ENCODE measurements at regions not wholly inside any gene's neighbourhood (a gene's known extent, or its start where the extent isn't known, plus 50 kb on each side); places are given as distances from the start of the nearest gene placed in this dataset.

DNA sequence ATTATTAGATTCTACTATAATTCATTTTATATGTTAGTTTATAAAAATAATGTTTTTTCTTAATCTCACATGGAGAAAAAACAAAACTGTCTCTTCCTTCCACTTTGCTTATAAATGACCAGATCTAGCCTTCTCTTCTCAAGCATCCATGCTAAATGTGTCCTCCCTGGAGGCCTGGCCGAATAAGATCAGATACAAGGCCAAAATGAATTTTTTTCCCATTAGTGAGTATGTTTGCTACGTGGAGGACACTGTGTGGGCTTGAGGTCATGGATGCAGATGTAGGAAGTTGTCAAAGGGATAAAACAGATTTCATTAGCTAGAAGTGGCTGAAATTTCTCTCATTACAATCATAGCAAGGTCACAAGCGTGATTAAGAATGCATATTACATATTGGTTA is 1244.9 kb upstream of the SEL1L start:
- Histone ChIP-seq H3K27ac (no peak overlapping the region), H3K4me3 (no peak overlapping the region), H3K36me3 (replicated peaks in 1 of 2) (no peaks in the 10 kb centered on the region), H3K9me3 (replicated peaks in 1 of 3) (no peaks in the 10 kb centered on the region), H3K4me1 (replicated peaks in 1 of 2) (no peaks in the 10 kb centered on the region), H3K27me3 (no peaks in the 10 kb centered on the region)
- no peak for DNase-seq
- intact Hi-C loops (cut with DNase I), result no loop called here
- 51 to 73% (median 59%) methylated on average over 3 of the region's 3 CpGs for WGBS, 4 donors
- TF ChIP-seq, protein P1, sequence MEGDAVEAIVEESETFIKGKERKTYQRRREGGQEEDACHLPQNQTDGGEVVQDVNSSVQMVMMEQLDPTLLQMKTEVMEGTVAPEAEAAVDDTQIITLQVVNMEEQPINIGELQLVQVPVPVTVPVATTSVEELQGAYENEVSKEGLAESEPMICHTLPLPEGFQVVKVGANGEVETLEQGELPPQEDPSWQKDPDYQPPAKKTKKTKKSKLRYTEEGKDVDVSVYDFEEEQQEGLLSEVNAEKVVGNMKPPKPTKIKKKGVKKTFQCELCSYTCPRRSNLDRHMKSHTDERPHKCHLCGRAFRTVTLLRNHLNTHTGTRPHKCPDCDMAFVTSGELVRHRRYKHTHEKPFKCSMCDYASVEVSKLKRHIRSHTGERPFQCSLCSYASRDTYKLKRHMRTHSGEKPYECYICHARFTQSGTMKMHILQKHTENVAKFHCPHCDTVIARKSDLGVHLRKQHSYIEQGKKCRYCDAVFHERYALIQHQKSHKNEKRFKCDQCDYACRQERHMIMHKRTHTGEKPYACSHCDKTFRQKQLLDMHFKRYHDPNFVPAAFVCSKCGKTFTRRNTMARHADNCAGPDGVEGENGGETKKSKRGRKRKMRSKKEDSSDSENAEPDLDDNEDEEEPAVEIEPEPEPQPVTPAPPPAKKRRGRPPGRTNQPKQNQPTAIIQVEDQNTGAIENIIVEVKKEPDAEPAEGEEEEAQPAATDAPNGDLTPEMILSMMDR (IDR thresholded peaks at IDR 0.05), result no peak

DNA sequence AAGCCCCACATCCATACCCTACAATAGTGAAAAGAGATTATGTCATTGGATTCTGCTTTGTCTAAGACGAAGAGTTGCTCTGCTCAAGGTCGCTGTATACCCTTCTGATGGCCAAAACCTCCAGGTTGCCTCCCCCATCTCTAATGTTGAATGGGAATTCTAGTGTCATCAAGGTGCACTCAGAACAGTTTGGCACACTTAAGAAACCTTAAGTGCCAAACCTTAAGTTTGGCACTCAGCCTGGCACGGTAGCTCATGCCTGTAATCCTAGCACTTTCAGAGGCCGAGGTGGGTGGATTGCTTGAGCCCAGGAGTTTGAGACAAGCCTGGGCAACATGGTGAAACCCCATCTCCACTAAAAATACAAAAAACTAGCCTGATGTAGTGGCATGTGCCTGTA is 1245.6 kb upstream of the SEL1L start:
- DNase-seq, result no peak
- no peaks in the 10 kb centered on the region for H3K9me3 ChIP-seq (replicated peaks in 1 of 3)
- H3K4me3 ChIP-seq, result no peak overlapping the region
- 72 to 82% (median 78%) methylated on average over 4 of the region's 4 CpGs for WGBS, 4 donors
- no peak for TF ChIP-seq POLR2A (IDR thresholded peaks at IDR 0.05)
- TF ChIP-seq, protein P1 (IDR thresholded peaks at IDR 0.05), result no peak
- no peaks in the 10 kb centered on the region for H3K4me1 ChIP-seq (replicated peaks in 1 of 2)
- intact Hi-C loops (cut with DNase I), result no loop called here
- H3K36me3 ChIP-seq (replicated peaks in 1 of 2), result no peaks in the 10 kb centered on the region
- H3K27ac ChIP-seq, result no peak overlapping the region
- H3K27me3 ChIP-seq, result no peaks in the 10 kb centered on the region

DNA sequence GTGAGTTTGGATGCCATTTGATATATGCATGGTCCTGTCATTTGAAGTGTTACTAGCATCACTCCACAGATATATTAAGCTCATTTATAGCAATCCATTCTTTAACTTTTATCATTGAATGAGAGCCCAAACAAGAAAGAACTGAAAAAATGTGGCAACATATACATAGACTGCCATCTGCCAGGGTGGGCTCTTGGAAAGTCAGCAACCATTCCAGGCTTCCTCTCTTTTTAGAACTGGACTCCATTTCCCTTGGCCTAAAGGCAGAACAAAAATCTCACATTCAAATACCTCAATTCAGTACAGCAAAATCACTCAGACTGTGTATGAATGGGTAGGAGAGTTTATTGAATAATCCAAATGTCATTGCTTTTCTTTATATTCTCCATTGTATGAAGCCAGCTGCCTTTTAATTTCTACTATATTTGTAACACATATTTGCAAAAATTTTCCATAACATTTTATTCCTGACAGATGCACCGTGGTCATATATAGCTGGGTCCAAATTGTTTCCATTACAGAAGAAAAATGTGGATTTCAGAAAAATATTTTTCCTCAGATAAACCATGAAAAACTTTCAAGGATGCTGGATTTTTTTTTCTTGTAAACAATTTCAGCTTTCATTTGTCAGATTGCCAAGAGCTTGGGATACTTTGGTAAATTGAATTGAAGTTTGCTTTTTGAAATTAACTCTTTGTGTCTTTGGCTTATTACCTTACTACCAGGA is 1252.3 kb upstream of the SEL1L start:
- intact Hi-C loops (cut with DNase I), result no loop called here
- no peaks in the 10 kb centered on the region for H3K9me3 ChIP-seq (replicated peaks in 1 of 3)
- 24 to 28% (median 27%) methylated on average over 1 of the region's 1 CpG for WGBS, 4 donors
- H3K27me3 ChIP-seq, result no peaks in the 10 kb centered on the region
- no peaks in the 10 kb centered on the region for H3K36me3 ChIP-seq (replicated peaks in 1 of 2)
- H3K27ac ChIP-seq, result no peak overlapping the region
- no peak overlapping the region for H3K4me3 ChIP-seq
- no peaks in the 10 kb centered on the region for H3K4me1 ChIP-seq (replicated peaks in 1 of 2)
- TF ChIP-seq, protein P1 (IDR thresholded peaks at IDR 0.05), result no peak
- no peak for DNase-seq

DNA sequence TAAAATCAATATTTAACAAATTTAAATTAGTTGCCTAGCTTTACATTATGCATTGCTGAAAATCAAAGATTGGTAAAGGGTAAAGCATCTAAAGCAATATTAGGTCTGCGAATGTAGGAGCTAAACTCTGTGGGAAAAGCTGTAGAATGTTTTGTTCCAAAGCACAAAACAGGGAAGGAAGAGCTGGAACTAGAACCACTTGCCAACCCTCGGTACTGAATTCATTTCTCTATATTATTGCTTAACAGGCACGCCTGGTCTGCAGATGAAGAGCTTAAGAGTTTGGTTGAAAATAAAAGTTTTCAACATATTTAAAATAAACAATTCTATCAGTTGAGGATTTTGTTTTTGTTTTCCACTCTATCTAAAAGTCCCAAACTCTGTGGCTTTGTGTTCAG is 1252.8 kb upstream of the SEL1L start:
- intact Hi-C loops (cut with DNase I), result no loop called here
- Histone ChIP-seq H3K4me3 (no peak overlapping the region), H3K4me1 (replicated peaks in 1 of 2) (no peaks in the 10 kb centered on the region), H3K27me3 (no peaks in the 10 kb centered on the region), H3K9me3 (replicated peaks in 1 of 3) (no peaks in the 10 kb centered on the region), H3K36me3 (replicated peaks in 1 of 2) (no peaks in the 10 kb centered on the region), H3K27ac (no peak overlapping the region)
- no peak for DNase-seq
- WGBS, 4 donors, result 68 to 86% (median 76%) methylated on average over 3 of the region's 3 CpGs
- TF ChIP-seq POLR2A (IDR thresholded peaks at IDR 0.05), result no peak
- TF ChIP-seq, protein P1 (IDR thresholded peaks at IDR 0.05), result no peak
